Breast epithelium (tissue), 4 donors: ENCODE measurements at regions not wholly inside any gene's neighbourhood (a gene's known extent, or its start where the extent isn't known, plus 50 kb on each side); places are given as distances from the start of the nearest gene placed in this dataset.

Source experiments
- DNase-seq, 2 donors: peaks; one replicate each; pipeline ENCODE4 v3.0.0-alpha.2; 2019; ENCODE audit warnings: low spot score in 2 of 2
- H3K27ac ChIP-seq, 2 donors: fragments of 200-600 bp; sonication (generic) in 1 of 2; one replicate each; pipeline ENCODE4 v1.5.1; 2016 to 2019; ENCODE audit warnings: mild to moderate bottlenecking in 1 of 2
- H3K27me3 ChIP-seq, 2 donors: fragments of 200-600 bp; sonication (generic) in 1 of 2; one replicate each; pipeline versions ENCODE4 v1.5.1 to v1.6.0; 2017 to 2019; ENCODE audit warnings: control low read depth in 1 of 2, mild to moderate bottlenecking in 1 of 2
- H3K36me3 ChIP-seq: fragments of 200-600 bp; one replicate; pipeline ENCODE4 v1.5.1; 2019
- H3K4me1 ChIP-seq, 2 donors: fragments of 200-600 bp; sonication (generic); one replicate each; pipeline ENCODE4 v1.5.1; 2016 to 2019; ENCODE audit warnings: control low read depth in 1 of 2
- H3K4me3 ChIP-seq, 3 donors: fragments of 200-600 bp; sonication (generic); 1 replicate in 2 of 3; 2 replicates in 1 of 3; pipeline ENCODE4 v1.5.1; 2016 to 2019; ENCODE audit warnings: mild to moderate bottlenecking in 3 of 3, moderate library complexity in 2 of 3
- H3K9me3 ChIP-seq, 2 donors: fragments of 200-600 bp; sonication (generic) in 1 of 2; one replicate each; pipeline ENCODE4 v1.5.1; 2016 to 2019; ENCODE audit warnings: control low read depth in 1 of 2
- POLR2A ChIP-seq: fragments of 450-650 bp; IDR thresholded peaks from one replicate; pipeline ENCODE4 v1.6.1; 2016; ENCODE audit warnings: antibody characterized with exemption, mild to moderate bottlenecking, moderate library complexity
- POLR2AphosphoS5 ChIP-seq, 3 donors: sonication (generic); formaldehyde crosslinking; IDR thresholded peaks; one replicate each; pipeline ENCODE4 v1.6.1; 2017; ENCODE audit warnings: antibody characterized with exemption in 3 of 3
- intact Hi-C: fragments of 100-400 bp; cut with DNase I; formaldehyde crosslinking; loops from one replicate; pipeline ENCODE4 v1.15.1; 2023; ENCODE audit warnings: low total_unique reads
- TF ChIP-seq, protein P1 (sequence below), 3 donors: fragments of 450-650 bp; IDR thresholded peaks; one replicate each; pipeline ENCODE4 v1.5.1; 2016 to 2017; ENCODE audit warnings: antibody characterized with exemption in 3 of 3, mild to moderate bottlenecking in 3 of 3, moderate library complexity in 3 of 3

DNA sequence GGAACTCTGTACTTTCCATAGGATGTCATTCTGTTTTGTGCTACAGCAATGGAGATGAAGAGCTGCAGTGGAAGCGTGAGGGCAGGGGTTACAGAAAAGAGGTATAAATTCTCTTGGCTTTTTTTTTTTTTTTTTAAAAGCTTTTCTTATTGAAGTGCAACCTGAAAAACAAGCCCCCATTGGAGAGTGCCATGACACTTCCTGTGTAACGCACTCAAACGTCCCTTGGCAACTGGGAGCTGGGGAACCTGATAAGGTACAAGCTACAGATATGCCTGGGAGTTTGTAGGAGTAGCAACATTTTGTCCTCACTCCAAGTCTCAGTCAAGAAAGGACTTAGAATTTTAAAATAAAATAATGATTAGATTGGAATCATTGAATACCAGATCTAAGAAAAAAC lies 512.1 kb downstream of the RPS24 start:
- TF ChIP-seq, protein P1, sequence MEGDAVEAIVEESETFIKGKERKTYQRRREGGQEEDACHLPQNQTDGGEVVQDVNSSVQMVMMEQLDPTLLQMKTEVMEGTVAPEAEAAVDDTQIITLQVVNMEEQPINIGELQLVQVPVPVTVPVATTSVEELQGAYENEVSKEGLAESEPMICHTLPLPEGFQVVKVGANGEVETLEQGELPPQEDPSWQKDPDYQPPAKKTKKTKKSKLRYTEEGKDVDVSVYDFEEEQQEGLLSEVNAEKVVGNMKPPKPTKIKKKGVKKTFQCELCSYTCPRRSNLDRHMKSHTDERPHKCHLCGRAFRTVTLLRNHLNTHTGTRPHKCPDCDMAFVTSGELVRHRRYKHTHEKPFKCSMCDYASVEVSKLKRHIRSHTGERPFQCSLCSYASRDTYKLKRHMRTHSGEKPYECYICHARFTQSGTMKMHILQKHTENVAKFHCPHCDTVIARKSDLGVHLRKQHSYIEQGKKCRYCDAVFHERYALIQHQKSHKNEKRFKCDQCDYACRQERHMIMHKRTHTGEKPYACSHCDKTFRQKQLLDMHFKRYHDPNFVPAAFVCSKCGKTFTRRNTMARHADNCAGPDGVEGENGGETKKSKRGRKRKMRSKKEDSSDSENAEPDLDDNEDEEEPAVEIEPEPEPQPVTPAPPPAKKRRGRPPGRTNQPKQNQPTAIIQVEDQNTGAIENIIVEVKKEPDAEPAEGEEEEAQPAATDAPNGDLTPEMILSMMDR (IDR thresholded peaks at IDR 0.05): no peak
- no peak for TF ChIP-seq POLR2AphosphoS5 (IDR thresholded peaks at IDR 0.05)
- no peak for TF ChIP-seq POLR2A
- intact Hi-C loops: no loop called here
- H3K4me3 ChIP-seq: no peak overlapping the region

DNA sequence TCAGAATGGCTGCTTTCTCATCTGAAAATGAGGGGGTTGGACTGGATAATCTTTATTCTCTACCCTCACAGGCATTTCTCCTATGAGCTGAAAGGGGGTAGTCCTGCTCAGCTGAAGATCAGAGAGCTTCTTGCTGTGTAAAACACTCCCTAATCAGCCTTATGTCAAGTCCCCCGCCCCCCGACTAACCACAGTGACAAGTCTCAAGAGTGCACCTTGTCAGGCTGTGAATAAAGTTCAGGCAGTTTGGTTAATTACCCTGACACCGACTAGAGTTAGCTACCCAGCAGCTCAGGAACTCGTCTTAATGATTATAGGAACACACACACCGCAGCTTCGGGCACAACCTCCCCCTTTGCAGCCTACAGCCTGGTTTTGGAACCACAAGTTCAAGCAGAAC lies 513.7 kb downstream of the RPS24 start:
- TF ChIP-seq POLR2AphosphoS5 (IDR thresholded peaks at IDR 0.05) (no peak), POLR2A (no peak)
- TF ChIP-seq, protein P1 (IDR thresholded peaks at IDR 0.05): no peak

More for the DNA sequence above, 512.1 kb downstream of the RPS24 start:
- no peak for DNase-seq
- Histone ChIP-seq H3K4me1 (no peaks in the 10 kb centered on the region), H3K27ac (no peak overlapping the region), H3K36me3 (no peaks in the 10 kb centered on the region), H3K9me3 (no peaks in the 10 kb centered on the region), H3K27me3 (no peaks in the 10 kb centered on the region)

DNA sequence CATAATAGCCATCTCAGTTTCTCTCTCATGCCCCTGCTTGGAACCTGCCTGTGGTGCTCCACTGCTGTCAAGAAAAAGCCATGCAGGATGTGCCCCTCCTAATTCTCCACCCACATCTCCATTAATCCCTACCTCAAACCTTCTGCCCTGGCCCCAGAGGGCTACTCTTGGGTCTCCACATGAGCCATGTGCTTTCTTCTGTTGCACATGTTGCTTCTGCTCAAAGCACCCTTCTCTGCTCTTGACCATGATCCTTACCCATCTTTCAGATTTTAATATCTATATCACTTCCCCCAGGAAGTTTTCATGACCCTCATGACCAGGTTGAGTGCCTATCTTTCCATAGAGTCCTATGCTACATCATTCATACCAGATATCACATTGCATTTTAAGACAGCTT lies 514.2 kb downstream of the RPS24 start:
- Histone ChIP-seq H3K4me3 (no peak overlapping the region), H3K27me3 (no peaks in the 10 kb centered on the region), H3K9me3 (no peaks in the 10 kb centered on the region), H3K36me3 (no peaks in the 10 kb centered on the region), H3K27ac (no peak overlapping the region), H3K4me1 (no peaks in the 10 kb centered on the region)
- no peak for DNase-seq
- intact Hi-C loops: no loop called here
- TF ChIP-seq POLR2A: no peak
- TF ChIP-seq, protein P1 (IDR thresholded peaks at IDR 0.05): no peak
- no peak for TF ChIP-seq POLR2AphosphoS5 (IDR thresholded peaks at IDR 0.05)

More for the DNA sequence above, 513.7 kb downstream of the RPS24 start:
- intact Hi-C loops: no loop called here
- H3K4me3 ChIP-seq: no peak overlapping the region
- no peak for DNase-seq
- H3K4me1 ChIP-seq: no peaks in the 10 kb centered on the region
- no peaks in the 10 kb centered on the region for H3K9me3 ChIP-seq
- no peaks in the 10 kb centered on the region for H3K36me3 ChIP-seq
- H3K27me3 ChIP-seq: no peaks in the 10 kb centered on the region
- H3K27ac ChIP-seq: no peak overlapping the region

DNA sequence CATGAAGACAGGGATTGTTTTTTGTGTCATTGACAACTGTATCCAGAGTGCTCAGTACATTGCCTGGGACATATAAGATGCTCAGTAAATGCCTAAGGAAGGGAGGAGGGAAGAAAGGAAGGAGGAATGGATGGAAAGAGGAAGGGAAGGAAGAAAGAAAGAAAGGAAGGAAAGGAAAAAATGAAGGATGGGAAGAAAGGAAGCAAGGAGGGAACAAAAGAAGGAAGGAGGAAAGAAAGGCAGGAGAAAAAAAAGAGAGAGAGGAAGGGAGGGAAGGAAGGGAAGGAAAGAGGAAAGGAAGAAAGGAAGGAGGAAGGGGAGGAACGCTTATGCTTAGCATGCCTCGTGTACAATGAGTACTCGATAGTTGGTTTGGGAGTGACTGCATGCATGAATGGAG lies 514.7 kb downstream of the RPS24 start:
- no peak overlapping the region for H3K4me3 ChIP-seq
- no peaks in the 10 kb centered on the region for H3K9me3 ChIP-seq
- no peak overlapping the region for H3K27ac ChIP-seq
- H3K4me1 ChIP-seq: no peaks in the 10 kb centered on the region
- H3K36me3 ChIP-seq: no peaks in the 10 kb centered on the region
- no peak for TF ChIP-seq POLR2A
- TF ChIP-seq, protein P1 (IDR thresholded peaks at IDR 0.05): no peak
- TF ChIP-seq POLR2AphosphoS5 (IDR thresholded peaks at IDR 0.05): no peak
- H3K27me3 ChIP-seq: no peaks in the 10 kb centered on the region
- DNase-seq: no peak
- intact Hi-C loops: no loop called here

DNA sequence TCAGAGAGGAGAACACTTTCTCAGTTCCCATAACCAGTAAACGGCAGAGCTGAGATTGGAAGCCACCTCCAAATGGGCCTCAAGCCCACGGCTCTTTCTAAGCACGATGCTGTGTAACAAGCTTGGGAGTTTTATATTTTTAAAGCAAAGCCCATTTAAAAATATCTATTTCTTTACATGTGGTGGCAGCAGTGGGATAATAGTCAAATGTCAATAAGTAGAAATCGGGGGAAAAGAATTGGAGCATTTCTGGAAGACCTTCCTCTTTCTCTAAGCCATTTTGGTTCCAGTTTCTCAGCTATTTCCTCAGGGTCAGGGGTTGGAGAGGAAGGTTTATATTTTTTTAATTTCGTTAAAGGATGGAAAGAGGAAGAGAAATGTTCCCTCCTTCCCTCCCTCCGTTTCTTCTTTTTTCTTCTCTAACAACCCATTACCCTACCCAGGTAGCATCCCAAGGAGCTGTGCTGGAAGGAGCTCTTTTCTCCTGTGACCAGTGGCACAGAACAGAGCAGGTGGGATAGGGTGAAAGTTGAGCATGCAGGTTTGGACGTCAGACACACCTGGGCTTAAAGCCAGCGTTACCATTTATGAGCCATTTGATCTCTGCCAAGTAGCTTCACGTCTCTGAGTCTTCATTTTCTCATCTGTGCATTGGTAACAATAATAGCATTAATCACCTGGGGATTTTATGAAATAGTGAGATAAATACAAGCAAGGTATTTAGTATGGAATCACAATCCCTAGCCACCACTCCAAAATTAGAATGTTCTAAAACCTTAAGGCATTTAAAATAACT lies 515.7 kb downstream of the RPS24 start:
- Histone ChIP-seq H3K27me3 (no peaks in the 10 kb centered on the region), H3K4me1 (no peaks in the 10 kb centered on the region), H3K9me3 (no peaks in the 10 kb centered on the region), H3K36me3 (no peaks in the 10 kb centered on the region), H3K4me3 (no peak overlapping the region), H3K27ac (no peak overlapping the region)
- DNase-seq: no peak
- TF ChIP-seq, protein P1 (IDR thresholded peaks at IDR 0.05): no peak
- TF ChIP-seq POLR2AphosphoS5 (IDR thresholded peaks at IDR 0.05) (no peak), POLR2A (no peak)
- intact Hi-C loops: no loop called here
